ENCODE measurements at regions not wholly inside any gene's neighbourhood (a gene's known extent, or its start where the extent isn't known, plus 50 kb on each side); places are given as distances from the start of the nearest gene placed in this dataset.

GRCh38 chr4:36394352-36394903 lies 113.0 kb downstream of the DTHD1 start:
- Histone ChIP-seq H3K4me3 (no peak overlapping the region), H3K36me3 (no peaks in the 10 kb centered on the region), H3K4me1 (no peaks in the 10 kb centered on the region), H3K27ac (no peak overlapping the region), H3K9me3 (no peaks in the 10 kb centered on the region), H3K27me3 (ENCODE audit: low read depth) (peaks cover 3% of the 10 kb centered on the region)
- ATAC-seq (no peak), DNase-seq (no peak)
- no peak for TF ChIP-seq CTCF (IDR thresholded peaks at IDR 0.05)
- intact Hi-C loops (cut with DNase I) = no loop called here

GRCh38 chr4:36399762-36400353 lies 118.4 kb downstream of the DTHD1 start:
- Histone ChIP-seq H3K4me1 (no peaks in the 10 kb centered on the region), H3K36me3 (no peaks in the 10 kb centered on the region), H3K4me3 (no peak overlapping the region), H3K9me3 (no peaks in the 10 kb centered on the region), H3K27me3 (ENCODE audit: low read depth) (no peaks in the 10 kb centered on the region), H3K27ac (no peak overlapping the region)
- ATAC-seq = peak in 1 of 2 donors; percentile 61
- intact Hi-C loops (cut with DNase I) = loop anchor here (5.0 kb wide), 1 partner anchor 48 kb away; no protein-coding TSS in a partner anchor
- TF ChIP-seq CTCF (IDR thresholded peaks at IDR 0.05) = peak; percentile 65
- DNase-seq = no peak

- no peak overlapping the region for H3K27ac ChIP-seq
- TF ChIP-seq CTCF (IDR thresholded peaks at IDR 0.05) = no peak
- no peak for DNase-seq
- no peaks in the 10 kb centered on the region for H3K27me3 ChIP-seq (ENCODE audit: low read depth)
- no peak overlapping the region for H3K4me3 ChIP-seq
- H3K9me3 ChIP-seq = no peaks in the 10 kb centered on the region
- ATAC-seq = no peak
- H3K36me3 ChIP-seq = no peaks in the 10 kb centered on the region
- H3K4me1 ChIP-seq = no peaks in the 10 kb centered on the region
- intact Hi-C loops (cut with DNase I) = no loop called here
These were observed 120.8 kb downstream of the DTHD1 start for GRCh38 chr4:36402008-36402758.

- H3K27me3 ChIP-seq (ENCODE audit: low read depth) = no peaks in the 10 kb centered on the region
- H3K9me3 ChIP-seq = no peaks in the 10 kb centered on the region
- H3K4me1 ChIP-seq = no peaks in the 10 kb centered on the region
- H3K36me3 ChIP-seq = no peaks in the 10 kb centered on the region
- no peak overlapping the region for H3K4me3 ChIP-seq
- DNase-seq (no peak), ATAC-seq (no peak)
- TF ChIP-seq CTCF (IDR thresholded peaks at IDR 0.05) = no peak
- intact Hi-C loops (cut with DNase I) = no loop called here
- no peak overlapping the region for H3K27ac ChIP-seq
These were observed 129.9 kb downstream of the DTHD1 start for GRCh38 chr4:36411338-36411737.

- H3K9me3 ChIP-seq = no peaks in the 10 kb centered on the region
- intact Hi-C loops (cut with DNase I) = no loop called here
- no peaks in the 10 kb centered on the region for H3K27me3 ChIP-seq (ENCODE audit: low read depth)
- H3K4me1 ChIP-seq = no peaks in the 10 kb centered on the region
- DNase-seq (no peak), ATAC-seq (no peak)
- H3K36me3 ChIP-seq = no peaks in the 10 kb centered on the region
- TF ChIP-seq CTCF (IDR thresholded peaks at IDR 0.05) = peak; percentile 26
- H3K27ac ChIP-seq = no peak overlapping the region
- H3K4me3 ChIP-seq = no peak overlapping the region
These were observed 132.8 kb downstream of the DTHD1 start for GRCh38 chr4:36414248-36414647.

Measured in lower lobe of right lung (tissue), 2 donors.